Ovary (tissue), 7 donors: ENCODE measurements at regions not wholly inside any gene's neighbourhood (a gene's known extent, or its start where the extent isn't known, plus 50 kb on each side); places are given as distances from the start of the nearest gene placed in this dataset.
"Not testable (repeated sequence)": the region's sequence is repeated elsewhere in the genome, so short reads cannot be mapped to it uniquely, and the experiment has no call there.

Source experiments
- DNase-seq, 5 donors: peaks; one replicate each; pipeline ENCODE4 v3.0.0-alpha.2; 2019 to 2020
- H3K27ac ChIP-seq, 2 donors: fragments of 200-600 bp; one replicate each; pipeline versions ENCODE4 v1.5.1 to v1.8.0; 2019 to 2022
- H3K27me3 ChIP-seq: fragments of 200-600 bp; one replicate; pipeline ENCODE4 v1.8.0; 2022
- H3K36me3 ChIP-seq: fragments of 200-600 bp; sonication (generic); one replicate; pipeline ENCODE4 v1.5.1; 2019
- H3K4me1 ChIP-seq: one replicate; pipeline ENCODE4 v1.8.1; 2013; ENCODE audit warnings: mild to moderate bottlenecking, moderate library complexity; ENCODE audit not compliant: insufficient read depth
- H3K4me3 ChIP-seq: fragments of 200-600 bp; sonication (generic); one replicate; pipeline ENCODE4 v1.5.1; 2017
- H3K9me3 ChIP-seq, 2 donors: fragments of 200-600 bp in 1 of 2; sonication (generic) in 1 of 2; one replicate each; pipeline versions ENCODE4 v1.5.1 to v1.8.1; 2013 to 2019; ENCODE audit warnings: mild to moderate bottlenecking in 1 of 2, moderate library complexity in 1 of 2
- CTCF ChIP-seq, 3 donors: fragments of 450-650 bp in 2 of 3; fragments of 200-600 bp in 1 of 3; IDR thresholded peaks; one replicate each; pipeline versions ENCODE4 v1.5.1 to v1.8.0; 2016 to 2022; ENCODE audit warnings: antibody characterized with exemption in 3 of 3, mild to moderate bottlenecking in 1 of 3
- EP300 ChIP-seq: sonication (generic); formaldehyde crosslinking; IDR thresholded peaks from one replicate; pipeline ENCODE4 v1.6.1; 2017; ENCODE audit warnings: antibody characterized with exemption
- POLR2A ChIP-seq: fragments of 450-650 bp; IDR thresholded peaks from one replicate; pipeline ENCODE4 v1.6.1; 2017; ENCODE audit warnings: antibody characterized with exemption, mild to moderate bottlenecking, moderate library complexity
- WGBS, 3 donors: extraction: QIAGEN DNeasy Blood & Tissue Kit in 1 of 3; methylation state at CpG; one replicate each; pipeline versions ENCODE4 v1.1.5 to v1.1.7; 2013 to 2017; 5-methylcytosine and 5-hydroxymethylcytosine counted together
- intact Hi-C, 4 donors: fragments of 100-400 bp; cut with DNase I; formaldehyde crosslinking; loops; one replicate each; pipeline versions ENCODE4 v1.11.0 to v1.15.1; 2022 to 2023
- donor health status: DM: no; HTN: no; CAD: no; lungs with moderate emphysema.
- donor health status: DM: no; HTN: no; CAD: no.
- donor health status: Bipolar disorder and iron deficiency.
- donor health status: DM: no; HTN: no; CAD: no.
- donor health status: DM: yes; HTN: yes; CAD: no.

- WGBS, 3 donors, result 82 to 87% (median 85%) methylated on average over 5 of the region's 5 CpGs
- H3K4me1 ChIP-seq, result no peaks in the 10 kb centered on the region
- no peaks in the 10 kb centered on the region for H3K9me3 ChIP-seq
- H3K27me3 ChIP-seq, result no peaks in the 10 kb centered on the region
- no peak overlapping the region for H3K27ac ChIP-seq
- H3K36me3 ChIP-seq, result no peaks in the 10 kb centered on the region
- no peak for DNase-seq
- no peak for TF ChIP-seq CTCF (IDR thresholded peaks at IDR 0.05)
- no peak overlapping the region for H3K4me3 ChIP-seq
- intact Hi-C loops, result no loop called here
These were observed 494.1 kb upstream of the DPH6 start for GRCh38 chr15:36039996-36040572.

- H3K27me3 ChIP-seq, DNase-seq, H3K9me3 ChIP-seq, H3K36me3 ChIP-seq, H3K27ac ChIP-seq, H3K4me1 ChIP-seq, intact Hi-C loops, H3K4me3 ChIP-seq: not testable (repeated sequence)
- WGBS, 3 donors, result 93 to 96% (median 95%) methylated on average over 6 to 36 of the region's 36 CpGs
These were observed 501.2 kb upstream of the DPH6 start for GRCh38 chr15:36047018-36047716.

- Histone ChIP-seq H3K27me3 (no peaks in the 10 kb centered on the region), H3K4me1 (no peaks in the 10 kb centered on the region), H3K36me3 (no peaks in the 10 kb centered on the region), H3K9me3 (no peaks in the 10 kb centered on the region), H3K4me3 (no peak overlapping the region), H3K27ac (no peak overlapping the region)
- intact Hi-C loops, result no loop called here
- 67 to 84% (median 71%) methylated on average over 1 of the region's 1 CpG for WGBS, 3 donors
- no peak for TF ChIP-seq POLR2A
- no peak for TF ChIP-seq EP300
- TF ChIP-seq CTCF (IDR thresholded peaks at IDR 0.05), result no peak
- no peak for DNase-seq
These were observed 504.9 kb upstream of the DPH6 start for GRCh38 chr15:36050899-36051298.

GRCh38 chr15:36052641-36053040 is 506.7 kb upstream of the DPH6 start:
- whole genome bisulfite sequencing, 3 donors, result 29 to 55% (median 39%) methylated on average over 1 of the region's 1 CpG

GRCh38 chr15:36053746-36054145 is 507.8 kb upstream of the DPH6 start:
- H3K4me1 ChIP-seq, result no peaks in the 10 kb centered on the region
- intact Hi-C loops, result no loop called here
- no peak overlapping the region for H3K4me3 ChIP-seq
- no peaks in the 10 kb centered on the region for H3K36me3 ChIP-seq
- H3K9me3 ChIP-seq, result no peaks in the 10 kb centered on the region
- TF ChIP-seq CTCF (IDR thresholded peaks at IDR 0.05) (no peak), POLR2A (no peak), EP300 (no peak)
- WGBS, 3 donors, result 75 to 86% (median 82%) methylated on average over 1 of the region's 1 CpG
- H3K27ac ChIP-seq, result no peak overlapping the region
- H3K27me3 ChIP-seq, result no peaks in the 10 kb centered on the region
- DNase-seq, result no peak

More at GRCh38 chr15:36052641-36053040, 506.7 kb upstream of the DPH6 start:
- H3K27ac ChIP-seq, H3K4me1 ChIP-seq, intact Hi-C loops, H3K27me3 ChIP-seq, H3K4me3 ChIP-seq, H3K36me3 ChIP-seq, DNase-seq, H3K9me3 ChIP-seq: not testable (repeated sequence)
